Lower leg skin (tissue), 4 donors: ENCODE measurements at regions not wholly inside any gene's neighbourhood (a gene's known extent, or its start where the extent isn't known, plus 50 kb on each side); places are given as distances from the start of the nearest gene placed in this dataset.
"Not testable (repeated sequence)": the region's sequence is repeated elsewhere in the genome, so short reads cannot be mapped to it uniquely, and the experiment has no call there.

ENCODE experiments used
- DNase-seq, 2 donors: peaks; one replicate each; pipeline ENCODE4 v3.0.0-alpha.2; 2019; ENCODE audit warnings: low spot score in 2 of 2
- H3K4me3 ChIP-seq: fragments of 200-600 bp; sonication (generic); 2 replicates; pipeline ENCODE4 v1.5.1; 2017; ENCODE audit warnings: mild to moderate bottlenecking, low read depth; ENCODE audit not compliant: poor library complexity, severe bottlenecking
- CTCF ChIP-seq, 3 donors: fragments of 450-650 bp; IDR thresholded peaks; one replicate each; pipeline ENCODE4 v1.5.1; 2016; ENCODE audit warnings: antibody characterized with exemption in 3 of 3, mild to moderate bottlenecking in 3 of 3, moderate library complexity in 2 of 3
- POLR2A ChIP-seq, 2 donors: fragments of 450-650 bp; IDR thresholded peaks; one replicate each; pipeline ENCODE4 v1.6.1; 2016 to 2017; ENCODE audit warnings: antibody characterized with exemption in 2 of 2, mild to moderate bottlenecking in 1 of 2, moderate library complexity in 1 of 2
- WGBS, 2 donors: methylation state at CpG; one replicate each; pipeline ENCODE4 v1.1.5; 2018; 5-methylcytosine and 5-hydroxymethylcytosine counted together
- intact Hi-C: fragments of 100-400 bp; cut with DNase I; formaldehyde crosslinking; loops from one replicate; pipeline ENCODE4 v1.15.0; 2023; ENCODE audit warnings: low total_unique reads

- no peak for TF ChIP-seq CTCF (IDR thresholded peaks at IDR 0.05)
- TF ChIP-seq POLR2A (IDR thresholded peaks at IDR 0.05): no peak
- DNase-seq: peak in 1 of 2 donors; percentile 70
- 57 to 64% methylated on average over 15 of the region's 15 CpGs for WGBS, 2 donors
- no peak overlapping the region for H3K4me3 ChIP-seq
- intact Hi-C loops: no loop called here
These were observed 253.2 kb downstream of the DLL1 start for GRCh38 chr6:170037541-170038250.

- WGBS, 2 donors: 82 to 86% methylated on average over 7 of the region's 7 CpGs
- TF ChIP-seq POLR2A (IDR thresholded peaks at IDR 0.05) (no peak), CTCF (IDR thresholded peaks at IDR 0.05) (no peak)
- H3K4me3 ChIP-seq: no peak overlapping the region
- intact Hi-C loops: no loop called here
- DNase-seq: peak in 1 of 2 donors; percentile 66
These were observed 254.0 kb downstream of the DLL1 start for GRCh38 chr6:170036916-170037315.

- DNase-seq, intact Hi-C loops: not testable (repeated sequence)
- 22 to 35% methylated on average over 1 of the region's 1 CpG for WGBS, 2 donors
These were observed 254.5 kb downstream of the DLL1 start for GRCh38 chr6:170036367-170036766.

GRCh38 chr6:170035901-170036304, 255.0 kb downstream of the DLL1 start:
- TF ChIP-seq CTCF (IDR thresholded peaks at IDR 0.05) (no peak), POLR2A (IDR thresholded peaks at IDR 0.05) (no peak)
- WGBS, 2 donors: 78 to 91% methylated on average over 4 of the region's 4 CpGs
- no peak overlapping the region for H3K4me3 ChIP-seq
- intact Hi-C loops: no loop called here
- DNase-seq: peak in 1 of 2 donors; percentile 23

More at GRCh38 chr6:170036367-170036766, 254.5 kb downstream of the DLL1 start:
- H3K4me3 ChIP-seq: not testable (repeated sequence)

- DNase-seq: no peak
- TF ChIP-seq CTCF (IDR thresholded peaks at IDR 0.05): no peak
- no peak for TF ChIP-seq POLR2A (IDR thresholded peaks at IDR 0.05)
- intact Hi-C loops: no loop called here
- no peak overlapping the region for H3K4me3 ChIP-seq
- 92 to 94% methylated on average over 3 of the region's 3 CpGs for WGBS, 2 donors
These were observed 255.8 kb downstream of the DLL1 start for GRCh38 chr6:170035044-170035443.

GRCh38 chr6:170034294-170034693, 256.6 kb downstream of the DLL1 start:
- TF ChIP-seq CTCF (IDR thresholded peaks at IDR 0.05): no peak
- TF ChIP-seq POLR2A (IDR thresholded peaks at IDR 0.05): no peak
- no peak overlapping the region for H3K4me3 ChIP-seq
- intact Hi-C loops: no loop called here
- 85 to 90% methylated on average over 12 of the region's 12 CpGs for WGBS, 2 donors
- peak in 1 of 2 donors; percentile 72 for DNase-seq
